Breast epithelium (tissue), 4 donors: ENCODE measurements at regions not wholly inside any gene's neighbourhood (a gene's known extent, or its start where the extent isn't known, plus 50 kb on each side); places are given as distances from the start of the nearest gene placed in this dataset.
"Not testable (repeated sequence)": the region's sequence is repeated elsewhere in the genome, so short reads cannot be mapped to it uniquely, and the experiment has no call there.

Experiments
- DNase-seq, 2 donors: peaks; one replicate each; pipeline ENCODE4 v3.0.0-alpha.2; 2019; ENCODE audit warnings: low spot score in 2 of 2
- H3K27ac ChIP-seq, 2 donors: fragments of 200-600 bp; sonication (generic) in 1 of 2; one replicate each; pipeline ENCODE4 v1.5.1; 2016 to 2019; ENCODE audit warnings: mild to moderate bottlenecking in 1 of 2
- H3K27me3 ChIP-seq, 2 donors: fragments of 200-600 bp; sonication (generic) in 1 of 2; one replicate each; pipeline versions ENCODE4 v1.5.1 to v1.6.0; 2017 to 2019; ENCODE audit warnings: control low read depth in 1 of 2, mild to moderate bottlenecking in 1 of 2
- H3K36me3 ChIP-seq: fragments of 200-600 bp; one replicate; pipeline ENCODE4 v1.5.1; 2019
- H3K4me1 ChIP-seq, 2 donors: fragments of 200-600 bp; sonication (generic); one replicate each; pipeline ENCODE4 v1.5.1; 2016 to 2019; ENCODE audit warnings: control low read depth in 1 of 2
- H3K4me3 ChIP-seq, 3 donors: fragments of 200-600 bp; sonication (generic); 1 replicate in 2 of 3; 2 replicates in 1 of 3; pipeline ENCODE4 v1.5.1; 2016 to 2019; ENCODE audit warnings: mild to moderate bottlenecking in 3 of 3, moderate library complexity in 2 of 3
- H3K9me3 ChIP-seq, 2 donors: fragments of 200-600 bp; sonication (generic) in 1 of 2; one replicate each; pipeline ENCODE4 v1.5.1; 2016 to 2019; ENCODE audit warnings: control low read depth in 1 of 2
- POLR2A ChIP-seq: fragments of 450-650 bp; IDR thresholded peaks from one replicate; pipeline ENCODE4 v1.6.1; 2016; ENCODE audit warnings: antibody characterized with exemption, mild to moderate bottlenecking, moderate library complexity
- POLR2AphosphoS5 ChIP-seq, 3 donors: sonication (generic); formaldehyde crosslinking; IDR thresholded peaks; one replicate each; pipeline ENCODE4 v1.6.1; 2017; ENCODE audit warnings: antibody characterized with exemption in 3 of 3
- intact Hi-C: fragments of 100-400 bp; cut with DNase I; formaldehyde crosslinking; loops from one replicate; pipeline ENCODE4 v1.15.1; 2023; ENCODE audit warnings: low total_unique reads
- TF ChIP-seq, protein P1 (sequence below), 3 donors: fragments of 450-650 bp; IDR thresholded peaks; one replicate each; pipeline ENCODE4 v1.5.1; 2016 to 2017; ENCODE audit warnings: antibody characterized with exemption in 3 of 3, mild to moderate bottlenecking in 3 of 3, moderate library complexity in 3 of 3

DNA sequence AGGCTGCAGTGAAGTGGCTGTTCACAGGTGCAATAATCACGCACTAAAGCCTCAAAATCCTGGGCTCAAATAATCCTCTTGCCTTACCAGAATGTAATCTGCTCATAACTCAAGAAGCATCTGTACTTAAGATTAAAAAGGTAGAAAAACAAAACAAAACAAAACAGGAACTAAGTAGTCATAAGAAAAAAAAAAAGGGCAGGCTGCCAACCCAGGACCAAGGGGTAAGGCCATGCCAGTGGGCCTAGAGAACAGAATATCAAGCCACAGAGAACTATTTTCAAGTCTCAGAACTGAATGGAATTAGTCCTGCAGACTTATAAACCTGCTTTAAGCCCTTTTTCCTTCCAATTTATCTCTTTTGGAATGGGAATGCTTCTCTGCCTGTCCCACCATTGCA lies 64.8 kb upstream of the TBC1D3K start:
- intact Hi-C loops = no loop called here
- Histone ChIP-seq H3K36me3 (no peaks in the 10 kb centered on the region), H3K9me3 (peaks cover 0 to 12% of the 10 kb centered on the region in 2 donors), H3K4me1 (no peaks in the 10 kb centered on the region), H3K4me3 (no peak overlapping the region), H3K27me3 (no peaks in the 10 kb centered on the region), H3K27ac (no peak overlapping the region)
- TF ChIP-seq POLR2AphosphoS5 (IDR thresholded peaks at IDR 0.05) (no peak), POLR2A (no peak)
- TF ChIP-seq, protein P1, sequence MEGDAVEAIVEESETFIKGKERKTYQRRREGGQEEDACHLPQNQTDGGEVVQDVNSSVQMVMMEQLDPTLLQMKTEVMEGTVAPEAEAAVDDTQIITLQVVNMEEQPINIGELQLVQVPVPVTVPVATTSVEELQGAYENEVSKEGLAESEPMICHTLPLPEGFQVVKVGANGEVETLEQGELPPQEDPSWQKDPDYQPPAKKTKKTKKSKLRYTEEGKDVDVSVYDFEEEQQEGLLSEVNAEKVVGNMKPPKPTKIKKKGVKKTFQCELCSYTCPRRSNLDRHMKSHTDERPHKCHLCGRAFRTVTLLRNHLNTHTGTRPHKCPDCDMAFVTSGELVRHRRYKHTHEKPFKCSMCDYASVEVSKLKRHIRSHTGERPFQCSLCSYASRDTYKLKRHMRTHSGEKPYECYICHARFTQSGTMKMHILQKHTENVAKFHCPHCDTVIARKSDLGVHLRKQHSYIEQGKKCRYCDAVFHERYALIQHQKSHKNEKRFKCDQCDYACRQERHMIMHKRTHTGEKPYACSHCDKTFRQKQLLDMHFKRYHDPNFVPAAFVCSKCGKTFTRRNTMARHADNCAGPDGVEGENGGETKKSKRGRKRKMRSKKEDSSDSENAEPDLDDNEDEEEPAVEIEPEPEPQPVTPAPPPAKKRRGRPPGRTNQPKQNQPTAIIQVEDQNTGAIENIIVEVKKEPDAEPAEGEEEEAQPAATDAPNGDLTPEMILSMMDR (IDR thresholded peaks at IDR 0.05) = no peak
- DNase-seq = no peak

DNA sequence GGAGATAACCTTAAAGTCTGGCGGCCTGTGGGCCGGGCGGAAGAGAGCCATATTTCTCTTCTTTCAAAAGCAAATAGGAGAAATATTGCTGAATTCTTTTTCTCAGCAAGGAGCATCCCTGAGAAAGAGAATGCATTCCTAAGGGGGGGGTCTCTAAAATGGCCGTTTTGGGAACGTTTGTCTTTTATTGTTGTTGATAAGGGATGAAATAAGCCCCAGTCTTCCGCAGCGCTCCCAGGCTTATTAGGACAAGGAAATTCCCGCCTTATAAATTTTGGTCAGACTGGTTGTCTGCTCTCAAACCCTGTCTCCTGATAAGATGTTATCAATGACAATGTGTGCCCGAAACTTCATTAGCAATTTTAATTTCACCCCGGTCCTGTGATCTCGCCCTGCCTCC lies 65.8 kb upstream of the TBC1D3K start:
- H3K4me3 ChIP-seq, intact Hi-C loops, DNase-seq, H3K4me1 ChIP-seq, H3K27ac ChIP-seq, H3K36me3 ChIP-seq, H3K27me3 ChIP-seq: not testable (repeated sequence)
- H3K9me3 ChIP-seq = peaks cover 0 to 12% of the 10 kb centered on the region in 2 donors

DNA sequence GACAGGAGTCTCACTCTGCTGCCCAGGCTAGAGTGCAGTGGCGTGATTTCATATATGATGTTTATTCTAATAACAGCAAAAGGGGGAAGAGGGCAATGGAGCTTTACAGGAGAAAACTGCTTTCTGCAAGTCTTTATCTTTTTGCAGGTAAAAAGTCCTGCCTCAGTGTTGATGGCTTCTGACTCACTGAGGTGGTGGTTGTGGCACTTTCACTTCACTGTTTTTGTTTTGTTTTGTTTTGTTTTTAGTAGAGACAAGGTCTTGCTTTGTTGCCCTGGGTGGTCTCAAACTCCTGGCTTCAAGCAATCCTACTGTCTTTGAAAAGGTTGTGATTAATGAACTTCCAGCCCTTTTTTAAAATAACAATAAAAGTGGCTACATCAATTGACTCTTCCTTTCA lies 68.0 kb upstream of the TBC1D3K start:
- Histone ChIP-seq H3K36me3 (no peaks in the 10 kb centered on the region), H3K4me1 (no peaks in the 10 kb centered on the region), H3K27me3 (no peaks in the 10 kb centered on the region), H3K27ac (no peak overlapping the region), H3K4me3 (no peak overlapping the region), H3K9me3 (peaks cover 0 to 12% of the 10 kb centered on the region in 2 donors)
- no peak for DNase-seq
- intact Hi-C loops = no loop called here
- TF ChIP-seq POLR2A (no peak), POLR2AphosphoS5 (IDR thresholded peaks at IDR 0.05) (no peak)
- TF ChIP-seq, protein P1 (IDR thresholded peaks at IDR 0.05) = no peak

DNA sequence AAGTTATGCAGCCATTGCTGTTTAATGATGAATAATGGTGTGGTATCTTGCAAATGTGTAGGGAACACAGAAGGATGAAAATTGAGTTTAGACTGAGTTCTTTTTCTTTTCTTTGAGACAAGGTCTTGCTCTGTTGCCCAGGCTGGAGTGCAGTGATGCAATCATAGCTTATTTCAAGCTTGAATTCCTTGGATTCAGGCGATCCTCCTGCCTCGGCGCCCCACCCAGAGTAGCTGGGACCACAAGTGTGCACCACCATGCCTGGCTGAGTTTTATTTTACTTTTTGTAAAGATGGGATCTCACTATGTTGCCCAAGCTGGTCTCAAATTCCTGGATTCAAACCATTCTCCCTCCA lies 74.6 kb upstream of the TBC1D3K start:
- intact Hi-C loops = no loop called here
- Histone ChIP-seq H3K27ac (no peak overlapping the region), H3K9me3 (no peaks in the 10 kb centered on the region), H3K4me3 (no peak overlapping the region), H3K27me3 (peaks cover 0 to 4% of the 10 kb centered on the region in 2 donors), H3K4me1 (no peaks in the 10 kb centered on the region), H3K36me3 (no peaks in the 10 kb centered on the region)
- TF ChIP-seq POLR2AphosphoS5 (IDR thresholded peaks at IDR 0.05) = no peak
- no peak for TF ChIP-seq POLR2A
- TF ChIP-seq, protein P1 (IDR thresholded peaks at IDR 0.05) = no peak
- DNase-seq = no peak

DNA sequence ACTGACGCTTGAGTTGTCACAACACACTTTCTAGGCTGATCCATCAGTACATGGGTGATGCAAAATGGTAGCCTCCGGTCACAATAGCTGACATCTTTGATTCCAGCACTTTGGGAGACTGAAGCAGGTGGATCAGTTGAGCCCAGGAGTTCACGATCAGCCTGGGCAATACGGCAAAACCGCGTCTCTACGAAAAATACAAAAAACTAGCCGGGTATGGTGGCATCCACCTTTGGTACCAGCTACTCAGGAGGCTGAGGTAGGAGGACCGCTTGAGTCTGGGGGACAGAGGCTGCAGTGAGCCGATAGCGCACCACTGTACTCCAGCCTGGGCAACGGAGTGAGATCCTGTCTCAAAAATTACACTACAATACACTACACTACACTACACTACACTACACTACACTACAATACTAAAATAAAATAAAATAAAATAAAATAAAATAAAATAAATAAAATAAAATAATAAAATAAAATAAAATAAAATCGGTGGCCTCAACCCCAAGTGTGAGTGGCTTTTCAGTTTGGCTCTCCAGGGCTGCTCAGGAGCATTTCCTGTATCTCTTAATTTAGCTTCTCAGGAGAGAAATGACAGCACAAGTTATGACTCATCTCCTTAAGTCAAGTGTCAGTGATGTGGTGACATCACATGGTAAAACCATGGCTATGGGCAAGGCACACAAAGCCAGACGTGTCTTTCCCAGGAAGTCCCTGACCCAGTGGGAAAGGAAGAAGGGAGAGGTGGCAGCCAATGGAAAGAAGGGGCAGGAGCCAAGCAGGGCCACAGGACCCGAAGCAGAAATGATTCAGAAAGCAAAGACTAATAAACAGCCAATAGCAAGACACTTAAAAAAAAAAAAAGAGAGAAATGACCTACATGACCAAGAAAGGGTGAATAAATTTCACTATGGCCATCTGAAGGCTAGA lies 75.3 kb upstream of the TBC1D3K start:
- TF ChIP-seq POLR2A = no peak
- TF ChIP-seq, protein P1 (IDR thresholded peaks at IDR 0.05) = no peak
- TF ChIP-seq POLR2AphosphoS5 (IDR thresholded peaks at IDR 0.05) = no peak
- Histone ChIP-seq H3K27ac (no peak overlapping the region), H3K4me3 (no peak overlapping the region), H3K9me3 (no peaks in the 10 kb centered on the region), H3K36me3 (no peaks in the 10 kb centered on the region), H3K27me3 (peaks cover 0 to 10% of the 10 kb centered on the region in 2 donors), H3K4me1 (no peaks in the 10 kb centered on the region)
- intact Hi-C loops = no loop called here
- no peak for DNase-seq
